ENCODE measurements at regions not wholly inside any gene's neighbourhood (a gene's known extent, or its start where the extent isn't known, plus 50 kb on each side); places are given as distances from the start of the nearest gene placed in this dataset.

- intact Hi-C loops (cut with DNase I), result no loop called here
- DNase-seq (ENCODE audit: low spot score), result no peak
Observed at GRCh38 chr2:234438305-234438977, 58.4 kb downstream of the ARL4C start.

GRCh38 chr2:234437642-234438304, 59.1 kb downstream of the ARL4C start:
- intact Hi-C loops (cut with DNase I), result no loop called here
- no peak for DNase-seq (ENCODE audit: low spot score)

GRCh38 chr2:234436482-234436837, 60.4 kb downstream of the ARL4C start:
- DNase-seq (ENCODE audit: low spot score), result no peak
- intact Hi-C loops (cut with DNase I), result no loop called here

- no peak for DNase-seq (ENCODE audit: low spot score)
- intact Hi-C loops (cut with DNase I), result no loop called here
Observed at GRCh38 chr2:234435836-234436481, 60.9 kb downstream of the ARL4C start.

GRCh38 chr2:234433201-234433600, 63.7 kb downstream of the ARL4C start:
- no peak for DNase-seq (ENCODE audit: low spot score)

GRCh38 chr2:234430871-234431270, 66.0 kb downstream of the ARL4C start:
- no peak for DNase-seq (ENCODE audit: low spot score)
- intact Hi-C loops (cut with DNase I), result no loop called here

More at GRCh38 chr2:234433201-234433600, 63.7 kb downstream of the ARL4C start:
- intact Hi-C loops (cut with DNase I), result no loop called here

- DNase-seq (ENCODE audit: low spot score), result no peak
- intact Hi-C loops (cut with DNase I), result no loop called here
Observed at GRCh38 chr2:234429265-234429664, 67.6 kb downstream of the ARL4C start.

GRCh38 chr2:234427081-234428061, 69.5 kb downstream of the ARL4C start:
- DNase-seq (ENCODE audit: low spot score), result no peak
- intact Hi-C loops (cut with DNase I), result no loop called here

GRCh38 chr2:234426616-234427015, 70.3 kb downstream of the ARL4C start:
- no peak for DNase-seq (ENCODE audit: low spot score)
- intact Hi-C loops (cut with DNase I), result no loop called here

GRCh38 chr2:234425639-234426603, 71.0 kb downstream of the ARL4C start:
- intact Hi-C loops (cut with DNase I), result no loop called here
- DNase-seq (ENCODE audit: low spot score), result no peak

- intact Hi-C loops (cut with DNase I), result no loop called here
- DNase-seq (ENCODE audit: low spot score), result no peak
Observed at GRCh38 chr2:234423884-234424283, 73.0 kb downstream of the ARL4C start.

- intact Hi-C loops (cut with DNase I), result no loop called here
Observed at GRCh38 chr2:234422981-234423431, 73.9 kb downstream of the ARL4C start.

GRCh38 chr2:234422273-234422732, 74.6 kb downstream of the ARL4C start:
- intact Hi-C loops (cut with DNase I), result no loop called here
- no peak for DNase-seq (ENCODE audit: low spot score)

More at GRCh38 chr2:234422981-234423431, 73.9 kb downstream of the ARL4C start:
- DNase-seq (ENCODE audit: low spot score), result no peak

GRCh38 chr2:234420408-234420807, 76.5 kb downstream of the ARL4C start:
- intact Hi-C loops (cut with DNase I), result no loop called here
- no peak for DNase-seq (ENCODE audit: low spot score)

GRCh38 chr2:234419726-234420125, 77.2 kb downstream of the ARL4C start:
- intact Hi-C loops (cut with DNase I), result no loop called here
- no peak for DNase-seq (ENCODE audit: low spot score)

- intact Hi-C loops (cut with DNase I), result no loop called here
Observed at GRCh38 chr2:234415706-234416105, 81.2 kb downstream of the ARL4C start.

GRCh38 chr2:234414596-234414995, 82.3 kb downstream of the ARL4C start:
- intact Hi-C loops (cut with DNase I), result no loop called here
- no peak for DNase-seq (ENCODE audit: low spot score)

More at GRCh38 chr2:234415706-234416105, 81.2 kb downstream of the ARL4C start:
- DNase-seq (ENCODE audit: low spot score), result no peak

GRCh38 chr2:234412726-234413125, 84.2 kb downstream of the ARL4C start:
- DNase-seq (ENCODE audit: low spot score), result no peak
- intact Hi-C loops (cut with DNase I), result no loop called here

Data from cardiac septum (tissue), 1 donor.